GM20000 (cell line): ENCODE measurements at regions not wholly inside any gene's neighbourhood (a gene's known extent, or its start where the extent isn't known, plus 50 kb on each side); places are given as distances from the start of the nearest gene placed in this dataset.
"Not testable (repeated sequence)": the region's sequence is repeated elsewhere in the genome, so short reads cannot be mapped to it uniquely, and the experiment has no call there.

Source experiments
- DNase-seq: peaks from one replicate; pipeline ENCODE4 v3.0.0; 2012; ENCODE audit warnings: low spot score
- TF ChIP-seq, protein P1 (sequence below): IDR thresholded peaks from 2 replicates; pipeline ENCODE4 v1.5.1; 2012; ENCODE audit warnings: mild to moderate bottlenecking, control low read depth; ENCODE audit errors: extremely low read depth, missing control alignments

DNA sequence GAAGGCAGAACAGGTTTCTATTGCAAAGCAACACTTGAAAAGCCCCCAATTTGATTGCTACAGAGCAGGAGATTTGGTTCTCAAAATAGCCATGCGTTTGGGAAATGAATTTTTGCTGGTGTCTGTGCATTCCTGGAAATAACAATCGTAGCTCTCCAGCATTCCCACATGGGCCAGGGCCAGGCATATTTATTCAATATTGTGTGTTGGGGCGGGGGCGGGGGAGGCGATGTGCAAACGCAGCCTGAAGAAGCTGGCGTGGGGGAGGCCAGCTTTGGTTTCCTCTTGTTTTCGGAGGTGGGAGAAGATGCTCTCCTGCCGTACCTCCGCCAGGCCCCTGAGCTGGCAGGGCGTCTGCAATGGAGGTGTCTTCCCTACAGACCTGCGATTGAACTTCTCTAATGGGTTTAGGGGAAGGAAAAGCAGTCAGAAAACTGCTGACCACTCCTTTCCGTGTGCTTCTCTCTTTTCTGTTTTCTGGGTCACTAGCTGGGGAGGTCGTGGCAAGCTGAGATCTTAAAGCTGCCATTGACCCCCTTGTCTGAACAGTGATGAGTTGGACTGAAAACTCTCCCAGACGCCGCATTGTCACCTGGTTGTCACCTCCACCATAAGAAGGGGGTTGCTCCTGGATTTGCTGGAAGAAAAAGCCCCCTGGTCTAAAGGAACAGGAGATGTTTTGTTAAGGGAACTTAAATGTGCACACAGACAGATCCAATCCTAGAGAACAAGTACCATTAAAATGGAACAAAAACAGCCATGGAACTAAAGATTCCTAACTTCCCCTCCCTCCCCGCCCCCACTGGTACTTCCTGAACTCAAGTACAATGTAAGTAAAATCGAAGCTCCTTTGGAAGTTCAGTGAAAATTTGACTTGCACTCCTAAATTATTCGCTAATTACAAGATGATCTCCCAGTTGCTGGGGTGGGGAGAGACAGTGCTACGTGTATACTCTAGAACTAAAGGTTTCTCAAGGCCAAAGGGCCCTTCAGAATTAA lies 56.4 kb upstream of the HABP2 start:
- TF ChIP-seq, protein P1, sequence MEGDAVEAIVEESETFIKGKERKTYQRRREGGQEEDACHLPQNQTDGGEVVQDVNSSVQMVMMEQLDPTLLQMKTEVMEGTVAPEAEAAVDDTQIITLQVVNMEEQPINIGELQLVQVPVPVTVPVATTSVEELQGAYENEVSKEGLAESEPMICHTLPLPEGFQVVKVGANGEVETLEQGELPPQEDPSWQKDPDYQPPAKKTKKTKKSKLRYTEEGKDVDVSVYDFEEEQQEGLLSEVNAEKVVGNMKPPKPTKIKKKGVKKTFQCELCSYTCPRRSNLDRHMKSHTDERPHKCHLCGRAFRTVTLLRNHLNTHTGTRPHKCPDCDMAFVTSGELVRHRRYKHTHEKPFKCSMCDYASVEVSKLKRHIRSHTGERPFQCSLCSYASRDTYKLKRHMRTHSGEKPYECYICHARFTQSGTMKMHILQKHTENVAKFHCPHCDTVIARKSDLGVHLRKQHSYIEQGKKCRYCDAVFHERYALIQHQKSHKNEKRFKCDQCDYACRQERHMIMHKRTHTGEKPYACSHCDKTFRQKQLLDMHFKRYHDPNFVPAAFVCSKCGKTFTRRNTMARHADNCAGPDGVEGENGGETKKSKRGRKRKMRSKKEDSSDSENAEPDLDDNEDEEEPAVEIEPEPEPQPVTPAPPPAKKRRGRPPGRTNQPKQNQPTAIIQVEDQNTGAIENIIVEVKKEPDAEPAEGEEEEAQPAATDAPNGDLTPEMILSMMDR = no peak
- no peak for DNase-seq

DNA sequence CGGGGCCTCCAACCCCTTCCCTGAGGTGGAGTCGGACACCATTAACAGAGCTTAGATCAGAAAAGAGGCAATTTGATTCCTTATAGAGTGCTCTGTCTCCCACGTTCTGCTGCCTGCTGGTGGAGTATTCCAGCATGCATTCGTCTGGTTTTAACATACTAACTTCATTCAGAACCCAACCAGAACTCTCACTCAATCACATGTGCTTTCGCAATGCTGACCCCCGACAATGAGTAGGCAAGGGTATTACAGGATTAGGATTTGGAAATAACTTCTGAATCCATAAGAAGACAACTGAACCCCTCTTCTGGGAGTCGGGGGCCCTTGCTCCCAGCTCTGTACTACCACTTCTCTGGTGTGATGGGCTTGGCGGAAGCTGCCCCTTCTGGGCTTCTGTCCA lies 55.7 kb upstream of the HABP2 start:
- TF ChIP-seq, protein P1 = no peak
- DNase-seq = no peak

DNA sequence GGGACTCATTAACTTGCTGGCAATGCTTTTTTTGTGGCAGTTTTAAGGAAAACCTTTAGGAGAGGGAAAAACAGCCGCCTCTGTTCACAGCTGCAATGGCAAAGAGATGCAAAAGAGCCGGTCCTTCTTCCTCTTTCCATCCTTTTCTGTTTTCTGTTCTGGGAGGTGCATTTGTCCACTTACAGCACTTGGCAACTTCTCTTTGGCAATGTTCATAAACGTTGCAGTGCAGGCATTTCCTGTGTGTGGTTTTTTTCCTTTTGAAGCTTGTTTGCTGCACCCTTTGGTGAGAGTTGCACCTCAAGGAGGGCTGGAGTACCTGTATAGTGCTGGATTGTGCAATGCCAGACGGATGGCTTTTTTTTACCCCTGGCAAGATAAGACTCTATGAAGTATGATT lies 53.9 kb upstream of the HABP2 start:
- TF ChIP-seq, protein P1 = no peak
- DNase-seq = no peak

DNA sequence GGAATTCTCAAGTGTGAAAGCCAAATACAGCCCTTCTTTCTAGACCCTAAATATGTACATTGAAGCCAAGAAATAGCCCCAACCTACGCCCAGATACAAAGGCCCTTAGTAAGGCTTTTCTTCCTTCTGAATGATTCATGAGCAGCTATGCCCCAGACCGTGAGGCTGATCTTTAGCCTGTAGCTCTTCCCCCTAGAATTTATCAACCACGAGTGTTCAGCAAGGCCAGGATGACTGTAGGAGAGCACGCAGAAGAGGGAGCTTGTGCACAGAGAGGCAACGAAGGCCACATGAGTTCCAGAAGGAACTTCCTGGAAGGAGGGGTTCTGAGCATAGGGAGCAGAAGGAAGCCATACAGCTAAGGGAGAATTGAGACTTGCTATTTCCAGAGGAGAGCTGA lies 53.0 kb upstream of the HABP2 start:
- no peak for DNase-seq
- TF ChIP-seq, protein P1 = no peak

DNA sequence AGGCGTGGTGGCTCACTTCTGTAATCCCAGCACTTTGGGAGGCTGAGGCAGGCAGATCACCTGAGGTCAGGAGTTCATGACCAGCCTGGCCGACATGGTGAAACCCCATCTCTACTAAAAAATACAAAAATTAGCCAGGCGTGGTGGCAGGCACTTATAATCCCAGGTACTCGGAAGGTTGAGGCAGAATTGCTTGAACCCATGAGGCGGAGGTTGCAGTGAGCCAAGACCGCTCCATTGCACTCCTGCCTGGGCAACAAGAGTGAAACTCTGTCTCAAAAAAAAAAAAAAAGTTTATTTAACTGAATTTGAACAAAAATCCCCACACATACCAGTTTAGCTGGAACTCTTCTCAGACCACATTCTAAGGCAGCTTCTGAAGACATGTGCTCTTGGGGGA lies 51.8 kb upstream of the HABP2 start:
- DNase-seq = not testable (repeated sequence)
